DND-41 (cell line): ENCODE measurements at regions not wholly inside any gene's neighbourhood (a gene's known extent, or its start where the extent isn't known, plus 50 kb on each side); places are given as distances from the start of the nearest gene placed in this dataset.

ENCODE experiments used
- ATAC-seq: fragments of 200-7000 bp; cut with Tn5 transposase; 3 replicates; pipeline ENCODE4 v1.9.1; 2021; ENCODE audit warnings: low read depth; ENCODE audit not compliant: insufficient read depth
- DNase-seq: peaks from one replicate; pipeline ENCODE4 v3.0.0-alpha.2; 2020
- H2AFZ ChIP-seq: 2 replicates; pipeline ENCODE4 v1.6.0; 2012; ENCODE audit warnings: low read depth, low read length
- H3K27ac ChIP-seq: 2 replicates; pipeline ENCODE4 v1.5.1; 2012; ENCODE audit warnings: low read length, inconsistent platforms
- H3K27me3 ChIP-seq: fragments of 200-600 bp; sonication (generic); 2 replicates; pipeline ENCODE4 v1.6.0; 2012; ENCODE audit warnings: low read length, mild to moderate bottlenecking, inconsistent platforms; ENCODE audit not compliant: insufficient read depth, poor library complexity
- H3K36me3 ChIP-seq: 2 replicates; pipeline ENCODE4 v1.5.1; 2012; ENCODE audit warnings: low read length, inconsistent platforms; ENCODE audit not compliant: insufficient read depth
- H3K4me1 ChIP-seq: 2 replicates; pipeline ENCODE4 v1.5.1; 2012; ENCODE audit warnings: mild to moderate bottlenecking, low read length; ENCODE audit not compliant: insufficient read depth
- H3K4me2 ChIP-seq: 2 replicates; pipeline ENCODE4 v1.6.0; 2012; ENCODE audit warnings: mild to moderate bottlenecking, moderate library complexity, low read length, inconsistent platforms; ENCODE audit not compliant: insufficient read depth
- H3K4me3 ChIP-seq, 2 experiments: fragments of 200-600 bp in 1 of 2; shearing (Covaris generic) in 1 of 2; 2 replicates each; pipeline ENCODE4 v1.5.1; 2012 to 2016; ENCODE audit warnings: inconsistent platforms in 2 of 2, low read length in 2 of 2, mild to moderate bottlenecking in 2 of 2, low read depth in 1 of 2, moderate library complexity in 1 of 2
- H3K79me2 ChIP-seq: 2 replicates; pipeline ENCODE4 v1.6.0; 2012; ENCODE audit warnings: low read length, inconsistent platforms; ENCODE audit not compliant: insufficient read depth
- H3K9ac ChIP-seq: 2 replicates; pipeline ENCODE4 v1.6.0; 2012; ENCODE audit warnings: low read depth, mild to moderate bottlenecking, inconsistent platforms, low read length, moderate library complexity
- H3K9me3 ChIP-seq: 2 replicates; pipeline ENCODE4 v1.5.1; 2012; ENCODE audit warnings: low read length, moderate library complexity, mild to moderate bottlenecking, inconsistent platforms; ENCODE audit not compliant: insufficient read depth, severe bottlenecking
- H4K20me1 ChIP-seq: 2 replicates; pipeline ENCODE4 v1.6.0; 2012; ENCODE audit warnings: low read length; ENCODE audit not compliant: insufficient read depth
- EZH2 ChIP-seq: IDR thresholded peaks from 3 replicates; pipeline ENCODE4 v1.6.1; 2012; ENCODE audit warnings: borderline replicate concordance, low read depth, mild to moderate bottlenecking, moderate library complexity, low read length, inconsistent platforms; ENCODE audit not compliant: severe bottlenecking
- TF ChIP-seq, protein P1 (sequence below): IDR thresholded peaks from 2 replicates; pipeline ENCODE4 v1.5.1; 2012; ENCODE audit warnings: borderline replicate concordance, low read length, moderate library complexity, mild to moderate bottlenecking; ENCODE audit not compliant: poor library complexity, severe bottlenecking; ENCODE audit errors: extremely low read depth

DNA sequence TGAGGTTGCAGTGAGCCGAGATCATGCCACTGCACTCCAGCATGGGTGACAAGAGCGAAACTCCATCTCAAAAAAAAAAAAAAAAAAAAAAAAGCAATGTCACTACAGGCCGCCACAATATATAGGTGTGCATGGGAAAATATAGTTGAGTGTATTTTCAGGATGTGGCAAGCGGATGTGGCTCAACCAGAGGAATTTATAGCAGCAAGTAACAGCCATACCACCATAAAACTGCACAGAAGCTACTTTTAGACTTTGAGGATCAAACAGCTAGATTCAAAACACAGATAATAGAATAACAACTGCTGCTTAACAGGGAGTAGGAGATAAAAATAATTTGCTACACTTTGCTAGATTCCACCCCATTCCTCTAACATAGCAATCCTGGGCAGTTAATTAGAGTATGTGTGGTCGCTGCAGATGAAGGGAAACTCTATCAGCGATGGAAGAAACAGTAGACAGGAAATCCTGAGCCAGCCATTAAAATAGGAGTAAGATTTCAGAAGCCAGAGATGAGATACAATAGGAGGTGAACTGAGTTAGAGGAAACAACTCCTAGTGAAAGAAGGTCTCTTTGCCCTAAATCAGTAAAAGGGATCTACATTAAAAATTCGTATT, 318.7 kb upstream of the STT3B start:
- Histone ChIP-seq H3K4me3 (peak overlapping the region in 1 of 2 experiments; percentile 34; a peak in 1 of 4 replicates), H3K27me3 (no peaks in the 10 kb centered on the region), H3K36me3 (no peaks in the 10 kb centered on the region), H3K4me2 (peak overlapping the region; percentile 47), H3K79me2 (no peaks in the 10 kb centered on the region), H3K9ac (peak overlapping the region; percentile 42), H2AFZ (no peak overlapping the region), H3K4me1 (peaks cover 66% of the 10 kb centered on the region), H4K20me1 (no peaks in the 10 kb centered on the region), H3K27ac (peak overlapping the region; percentile 89), H3K9me3 (no peaks in the 10 kb centered on the region)
- TF ChIP-seq, protein P1, sequence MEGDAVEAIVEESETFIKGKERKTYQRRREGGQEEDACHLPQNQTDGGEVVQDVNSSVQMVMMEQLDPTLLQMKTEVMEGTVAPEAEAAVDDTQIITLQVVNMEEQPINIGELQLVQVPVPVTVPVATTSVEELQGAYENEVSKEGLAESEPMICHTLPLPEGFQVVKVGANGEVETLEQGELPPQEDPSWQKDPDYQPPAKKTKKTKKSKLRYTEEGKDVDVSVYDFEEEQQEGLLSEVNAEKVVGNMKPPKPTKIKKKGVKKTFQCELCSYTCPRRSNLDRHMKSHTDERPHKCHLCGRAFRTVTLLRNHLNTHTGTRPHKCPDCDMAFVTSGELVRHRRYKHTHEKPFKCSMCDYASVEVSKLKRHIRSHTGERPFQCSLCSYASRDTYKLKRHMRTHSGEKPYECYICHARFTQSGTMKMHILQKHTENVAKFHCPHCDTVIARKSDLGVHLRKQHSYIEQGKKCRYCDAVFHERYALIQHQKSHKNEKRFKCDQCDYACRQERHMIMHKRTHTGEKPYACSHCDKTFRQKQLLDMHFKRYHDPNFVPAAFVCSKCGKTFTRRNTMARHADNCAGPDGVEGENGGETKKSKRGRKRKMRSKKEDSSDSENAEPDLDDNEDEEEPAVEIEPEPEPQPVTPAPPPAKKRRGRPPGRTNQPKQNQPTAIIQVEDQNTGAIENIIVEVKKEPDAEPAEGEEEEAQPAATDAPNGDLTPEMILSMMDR = no peak
- TF ChIP-seq EZH2 = no peak
- ATAC-seq = peak; percentile 83
- DNase-seq = peak; percentile 83

DNA sequence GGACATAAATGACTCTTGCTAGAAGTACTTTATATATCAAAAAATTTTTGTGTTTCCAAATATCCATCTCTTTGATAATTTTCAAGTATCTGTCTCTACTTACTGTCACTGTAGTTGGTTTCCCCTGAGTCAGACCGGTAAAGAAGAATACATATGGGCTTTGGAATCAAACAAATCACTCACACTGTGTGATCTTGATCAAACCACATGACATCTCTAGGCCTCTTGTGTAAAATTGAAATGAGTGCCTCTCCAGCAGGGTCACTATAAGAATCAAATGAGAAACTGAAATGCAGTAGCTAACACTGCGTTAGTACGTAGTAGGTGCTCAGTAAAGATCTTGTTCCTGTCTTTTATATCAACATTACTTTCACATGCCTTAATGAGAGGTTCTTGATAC, 314.6 kb upstream of the STT3B start:
- no peak overlapping the region; the same call in 1 of the 2 replicates for H3K9ac ChIP-seq
- TF ChIP-seq, protein P1 = no peak
- TF ChIP-seq EZH2 = no peak
- peaks cover 78% of the 10 kb centered on the region for H3K4me1 ChIP-seq
- no peak overlapping the region for H3K4me2 ChIP-seq
- no peaks in the 10 kb centered on the region for H4K20me1 ChIP-seq
- H3K4me3 ChIP-seq = no peak overlapping the region
- H3K79me2 ChIP-seq = no peaks in the 10 kb centered on the region
- H3K27me3 ChIP-seq = no peaks in the 10 kb centered on the region
- ATAC-seq (no peak), DNase-seq (no peak)
- H3K9me3 ChIP-seq = no peaks in the 10 kb centered on the region
- no peaks in the 10 kb centered on the region for H3K36me3 ChIP-seq
- H3K27ac ChIP-seq = peak overlapping the region; percentile 87
- H2AFZ ChIP-seq = no peak overlapping the region

DNA sequence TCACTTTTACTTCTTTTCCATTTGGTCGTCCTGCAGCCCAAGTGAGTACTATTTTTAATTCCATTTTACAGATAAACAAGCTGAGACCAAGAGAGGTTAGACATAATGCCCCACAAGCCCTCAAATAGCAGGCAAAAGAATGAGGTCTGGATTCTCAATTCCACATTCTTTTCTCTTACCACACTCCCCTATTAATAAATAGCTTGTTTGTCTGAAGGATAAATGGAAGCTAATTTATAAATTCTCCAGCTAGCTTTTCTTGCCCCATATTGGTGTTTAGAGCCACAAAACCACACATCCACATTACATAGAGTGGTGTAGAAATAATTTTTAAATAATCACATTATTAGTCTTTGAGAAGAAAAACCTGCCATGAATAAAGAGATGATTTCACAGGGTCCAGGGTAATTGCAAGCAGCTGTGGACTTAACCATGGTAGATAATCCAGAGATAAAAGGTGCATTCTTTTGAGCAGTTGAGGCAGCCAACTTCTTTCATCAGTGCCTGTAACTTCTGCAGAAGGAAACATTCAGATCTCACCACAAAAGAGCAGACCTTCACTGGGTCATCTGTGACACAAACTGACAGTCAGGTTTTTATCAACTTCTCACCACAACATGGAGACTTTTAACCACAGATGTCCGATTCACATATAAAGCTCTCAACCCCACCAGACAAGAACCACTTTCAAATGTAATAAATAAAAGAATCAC, 313.4 kb upstream of the STT3B start:
- ATAC-seq (peak; percentile 78), DNase-seq (peak; percentile 60)
- Histone ChIP-seq H2AFZ (no peak overlapping the region), H3K36me3 (no peaks in the 10 kb centered on the region), H4K20me1 (no peaks in the 10 kb centered on the region), H3K4me2 (peak overlapping the region; percentile 41), H3K4me3 (no peak overlapping the region), H3K4me1 (peaks cover 78% of the 10 kb centered on the region), H3K9ac (peak overlapping the region; percentile 50), H3K27me3 (no peaks in the 10 kb centered on the region), H3K27ac (peak overlapping the region; percentile 87), H3K79me2 (peaks cover 2% of the 10 kb centered on the region; the same call in 1 of the 2 replicates), H3K9me3 (no peaks in the 10 kb centered on the region)
- TF ChIP-seq EZH2 = no peak
- TF ChIP-seq, protein P1 = no peak
